Mesodermal cell (in vitro differentiated cells): ENCODE measurements at regions not wholly inside any gene's neighbourhood (a gene's known extent, or its start where the extent isn't known, plus 50 kb on each side); places are given as distances from the start of the nearest gene placed in this dataset.

ENCODE experiments used
- H3K27ac ChIP-seq: 2 replicates; pipeline ENCODE4 v1.7.0; 2013; ENCODE audit warnings: mild to moderate bottlenecking, low read depth, low read length, moderate library complexity; ENCODE audit not compliant: severe bottlenecking
- H3K36me3 ChIP-seq: 2 replicates; pipeline ENCODE4 v1.7.1; 2013; ENCODE audit warnings: mild to moderate bottlenecking, low read length, moderate library complexity; ENCODE audit not compliant: control insufficient read depth, insufficient read depth
- H3K4me1 ChIP-seq: one replicate; pipeline ENCODE4 v1.7.1; 2013; ENCODE audit warnings: mild to moderate bottlenecking, low read length; ENCODE audit not compliant: insufficient read depth, control insufficient read depth, poor library complexity, severe bottlenecking
- H3K4me3 ChIP-seq: 2 replicates; pipeline ENCODE4 v1.7.0; 2013; ENCODE audit warnings: low read length, control low read depth, mild to moderate bottlenecking; ENCODE audit not compliant: insufficient read depth, poor library complexity, severe bottlenecking; ENCODE audit errors: extremely low read depth
- H3K9me3 ChIP-seq: 2 replicates; pipeline ENCODE4 v1.7.1; 2013; ENCODE audit warnings: mild to moderate bottlenecking, low read length, moderate library complexity; ENCODE audit not compliant: control insufficient read depth
- WGBS, 2 experiments: methylation state at CpG; one replicate each; pipeline ENCODE4 v1.1.5; 2013; ENCODE audit warnings: missing lambda C conversion rate in 2 of 2; ENCODE audit not compliant: insufficient coverage in 2 of 2; 5-methylcytosine and 5-hydroxymethylcytosine counted together

- 90 to 100% methylated on average over 3 to 5 of the region's 10 CpGs for WGBS, 2 experiments
- H3K9me3 ChIP-seq: no peaks in the 10 kb centered on the region
- peak overlapping the region; percentile 31 for H3K27ac ChIP-seq
- no peaks in the 10 kb centered on the region for H3K36me3 ChIP-seq
- H3K4me3 ChIP-seq: no peak overlapping the region
- H3K4me1 ChIP-seq: peaks cover 12% of the 10 kb centered on the region
These were observed 530.2 kb upstream of the FZD8 start for GRCh38 chr10:36171953-36172940.

- WGBS, 2 experiments: 38 to 100% methylated on average over 1 of the region's 1 CpG
- no peak overlapping the region for H3K4me3 ChIP-seq
- no peaks in the 10 kb centered on the region for H3K9me3 ChIP-seq
- H3K36me3 ChIP-seq: no peaks in the 10 kb centered on the region
- peaks cover 12% of the 10 kb centered on the region for H3K4me1 ChIP-seq
- H3K27ac ChIP-seq: peak overlapping the region; percentile 18
These were observed 529.5 kb upstream of the FZD8 start for GRCh38 chr10:36171556-36171952.

GRCh38 chr10:36170943-36171501, 528.9 kb upstream of the FZD8 start:
- H3K9me3 ChIP-seq: no peaks in the 10 kb centered on the region
- no peaks in the 10 kb centered on the region for H3K36me3 ChIP-seq
- H3K4me3 ChIP-seq: no peak overlapping the region
- no peak overlapping the region for H3K27ac ChIP-seq
- H3K4me1 ChIP-seq: peaks cover 12% of the 10 kb centered on the region
- WGBS, 2 experiments: 100% methylated on average over 1 of the region's 4 CpGs; no CpG with 5 or more reads in 1 of the 2 experiments

- Histone ChIP-seq H3K4me3 (no peak overlapping the region), H3K27ac (no peak overlapping the region), H3K4me1 (peaks cover 12% of the 10 kb centered on the region), H3K36me3 (no peaks in the 10 kb centered on the region), H3K9me3 (no peaks in the 10 kb centered on the region)
- no CpG with 5 or more reads among the region's 2 CpGs for WGBS, 2 experiments
These were observed 528.1 kb upstream of the FZD8 start for GRCh38 chr10:36170142-36170719.

GRCh38 chr10:36168777-36169176, 526.7 kb upstream of the FZD8 start:
- Histone ChIP-seq H3K27ac (no peak overlapping the region), H3K4me3 (no peak overlapping the region), H3K36me3 (no peaks in the 10 kb centered on the region), H3K4me1 (peaks cover 12% of the 10 kb centered on the region), H3K9me3 (no peaks in the 10 kb centered on the region)
- WGBS, 2 experiments: 71 to 80% methylated on average over 1 of the region's 2 CpGs

- H3K9me3 ChIP-seq: no peaks in the 10 kb centered on the region
- no peaks in the 10 kb centered on the region for H3K36me3 ChIP-seq
- WGBS, 2 experiments: 66 to 71% methylated on average over 2 to 3 of the region's 4 CpGs
- no peak overlapping the region for H3K27ac ChIP-seq
- no peak overlapping the region for H3K4me3 ChIP-seq
- H3K4me1 ChIP-seq: no peaks in the 10 kb centered on the region
These were observed 522.7 kb upstream of the FZD8 start for GRCh38 chr10:36164556-36165504.

- H3K4me1 ChIP-seq: no peaks in the 10 kb centered on the region
- H3K4me3 ChIP-seq: no peak overlapping the region
- 90 to 100% methylated on average over 1 of the region's 2 CpGs for WGBS, 2 experiments
- no peaks in the 10 kb centered on the region for H3K36me3 ChIP-seq
- no peaks in the 10 kb centered on the region for H3K9me3 ChIP-seq
- no peak overlapping the region for H3K27ac ChIP-seq
These were observed 521.7 kb upstream of the FZD8 start for GRCh38 chr10:36163827-36164226.

GRCh38 chr10:36157486-36157885, 515.4 kb upstream of the FZD8 start:
- Histone ChIP-seq H3K36me3 (no peaks in the 10 kb centered on the region), H3K9me3 (no peaks in the 10 kb centered on the region), H3K4me3 (no peak overlapping the region), H3K27ac (no peak overlapping the region), H3K4me1 (no peaks in the 10 kb centered on the region)
- WGBS, 2 experiments: 83 to 89% methylated on average over 1 of the region's 3 CpGs

GRCh38 chr10:36148207-36148606, 506.1 kb upstream of the FZD8 start:
- H3K9me3 ChIP-seq: peaks cover 5% of the 10 kb centered on the region
- WGBS, 2 experiments: no CpG with 5 or more reads among the region's 1 CpG
- H3K4me1 ChIP-seq: no peaks in the 10 kb centered on the region
- no peak overlapping the region for H3K27ac ChIP-seq
- no peaks in the 10 kb centered on the region for H3K36me3 ChIP-seq
- H3K4me3 ChIP-seq: no peak overlapping the region

GRCh38 chr10:36147529-36147928, 505.4 kb upstream of the FZD8 start:
- H3K4me1 ChIP-seq: no peaks in the 10 kb centered on the region
- H3K36me3 ChIP-seq: no peaks in the 10 kb centered on the region
- H3K27ac ChIP-seq: no peak overlapping the region
- no peak overlapping the region for H3K4me3 ChIP-seq
- peaks cover 5% of the 10 kb centered on the region for H3K9me3 ChIP-seq
